ENCODE measurements at regions not wholly inside any gene's neighbourhood (a gene's known extent, or its start where the extent isn't known, plus 50 kb on each side); places are given as distances from the start of the nearest gene placed in this dataset.

DNA sequence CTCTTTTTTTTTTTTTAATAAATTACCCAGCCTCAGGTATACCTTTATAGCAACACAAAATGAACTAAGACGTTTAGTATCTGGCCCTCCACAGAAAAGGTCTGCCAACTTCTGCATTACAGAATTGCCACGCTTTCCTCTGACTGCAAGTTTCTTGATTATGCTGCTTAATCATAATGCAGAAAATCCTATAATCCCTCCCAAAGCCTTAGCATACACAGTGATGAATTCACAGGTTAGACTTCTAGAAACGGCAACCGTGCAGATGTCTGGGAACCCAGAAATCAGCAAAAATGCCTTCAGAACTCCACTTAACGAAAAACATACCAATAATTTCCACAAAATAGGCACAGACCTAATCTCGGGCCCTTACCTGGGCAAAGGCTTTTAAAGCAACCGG is 144.7 kb upstream of the FRMD4B start:
- Mint-ChIP-seq H3K4me3 (no peak overlapping the region), H3K9me3 (peaks cover 0 to 4% (median 0%) of the 10 kb centered on the region in 7 donors), H3K27ac (no peak overlapping the region), H3K27me3 (peaks cover 6% of the 10 kb centered on the region), H3K36me3 (no peaks in the 10 kb centered on the region), H3K4me1 (no peaks in the 10 kb centered on the region)
- ATAC-seq (ENCODE audit: low read depth in 2 of 2) (no peak), DNase-seq (no peak)
- Histone ChIP-seq H3K27me3 (ENCODE audit: control insufficient read depth, insufficient read depth, low read length) (no peaks in the 10 kb centered on the region), H3K9me3 (ENCODE audit: control insufficient read depth in 2 of 2, low read length in 2 of 2) (no peaks in the 10 kb centered on the region), H3K27ac (ENCODE audit: insufficient read depth, low read length, poor library complexity, severe bottlenecking) (no peak overlapping the region), H3K4me1 (ENCODE audit: control insufficient read depth, insufficient read depth, low read length, poor library complexity, severe bottlenecking) (no peaks in the 10 kb centered on the region), H3K36me3 (ENCODE audit: control insufficient read depth, insufficient read depth, low read length) (no peaks in the 10 kb centered on the region), H3K4me3 (ENCODE audit: low read depth, low read length) (no peak overlapping the region)

DNA sequence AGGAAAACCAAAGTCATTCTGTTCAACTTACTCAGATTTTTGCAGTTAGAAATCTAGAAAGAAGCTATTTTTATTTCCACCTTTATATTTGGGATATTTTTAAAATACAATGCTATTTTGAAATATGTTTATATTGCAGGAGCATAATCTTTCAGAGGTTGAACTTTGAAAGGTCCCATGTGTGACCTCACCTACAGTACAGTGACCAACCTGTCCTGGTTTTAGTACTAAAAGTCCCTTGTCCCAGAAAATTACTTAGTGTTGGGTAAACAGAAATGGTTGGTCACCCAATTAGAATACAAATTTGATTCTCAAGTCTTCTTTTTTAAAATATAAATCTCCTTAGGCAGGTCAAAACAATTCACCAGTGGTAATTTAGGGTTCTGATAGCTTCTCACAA is 141.6 kb upstream of the FRMD4B start:
- no peaks in the 10 kb centered on the region for H3K36me3 Mint-ChIP-seq
- ATAC-seq (ENCODE audit: low read depth in 2 of 2) (no peak), DNase-seq (no peak)
- H3K27me3 ChIP-seq (ENCODE audit: control insufficient read depth, insufficient read depth, low read length): no peaks in the 10 kb centered on the region
- no peak overlapping the region for H3K4me3 ChIP-seq (ENCODE audit: low read depth, low read length)
- no peaks in the 10 kb centered on the region for H3K4me1 Mint-ChIP-seq
- H3K27ac Mint-ChIP-seq: no peak overlapping the region
- no peak overlapping the region for H3K27ac ChIP-seq (ENCODE audit: insufficient read depth, low read length, poor library complexity, severe bottlenecking)
- no peaks in the 10 kb centered on the region for H3K9me3 ChIP-seq (ENCODE audit: control insufficient read depth in 2 of 2, low read length in 2 of 2)
- no peaks in the 10 kb centered on the region for H3K27me3 Mint-ChIP-seq
- no peak overlapping the region for H3K4me3 Mint-ChIP-seq
- H3K9me3 Mint-ChIP-seq: peaks cover 0 to 4% (median 0%) of the 10 kb centered on the region in 7 donors
- H3K36me3 ChIP-seq (ENCODE audit: control insufficient read depth, insufficient read depth, low read length): no peaks in the 10 kb centered on the region
- H3K4me1 ChIP-seq (ENCODE audit: control insufficient read depth, insufficient read depth, low read length, poor library complexity, severe bottlenecking): no peaks in the 10 kb centered on the region

DNA sequence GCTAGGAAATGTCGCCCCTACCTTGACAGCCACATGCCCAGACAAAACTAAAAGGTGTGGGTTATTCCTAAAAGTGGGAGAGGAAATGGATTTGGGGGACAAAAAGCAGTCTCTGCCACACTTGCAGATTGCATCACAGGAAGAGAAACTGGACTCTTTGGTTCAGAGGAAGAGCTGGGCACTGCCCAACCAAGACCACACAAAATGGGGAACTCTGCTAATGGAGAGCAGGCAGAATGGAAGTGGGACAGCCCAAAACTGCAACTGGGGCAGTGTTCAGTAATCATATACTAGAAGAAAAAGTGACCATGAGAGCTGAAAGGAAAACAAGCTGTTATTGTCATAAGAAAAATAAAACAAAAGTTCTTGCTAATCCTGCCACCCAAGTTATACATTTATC is 138.9 kb upstream of the FRMD4B start:
- ATAC-seq (ENCODE audit: low read depth in 2 of 2): no peak
- Histone ChIP-seq H3K9me3 (ENCODE audit: control insufficient read depth in 2 of 2, low read length in 2 of 2) (no peaks in the 10 kb centered on the region), H3K27ac (ENCODE audit: insufficient read depth, low read length, poor library complexity, severe bottlenecking) (no peak overlapping the region), H3K4me3 (ENCODE audit: low read depth, low read length) (no peak overlapping the region), H3K4me1 (ENCODE audit: control insufficient read depth, insufficient read depth, low read length, poor library complexity, severe bottlenecking) (no peaks in the 10 kb centered on the region), H3K36me3 (ENCODE audit: control insufficient read depth, insufficient read depth, low read length) (no peaks in the 10 kb centered on the region), H3K27me3 (ENCODE audit: control insufficient read depth, insufficient read depth, low read length) (no peaks in the 10 kb centered on the region)
- Mint-ChIP-seq H3K27ac (no peak overlapping the region), H3K27me3 (no peaks in the 10 kb centered on the region), H3K9me3 (peaks cover 0 to 4% (median 1%) of the 10 kb centered on the region in 7 donors), H3K4me3 (no peak overlapping the region), H3K36me3 (no peaks in the 10 kb centered on the region), H3K4me1 (no peaks in the 10 kb centered on the region)
- DNase-seq: no peak

DNA sequence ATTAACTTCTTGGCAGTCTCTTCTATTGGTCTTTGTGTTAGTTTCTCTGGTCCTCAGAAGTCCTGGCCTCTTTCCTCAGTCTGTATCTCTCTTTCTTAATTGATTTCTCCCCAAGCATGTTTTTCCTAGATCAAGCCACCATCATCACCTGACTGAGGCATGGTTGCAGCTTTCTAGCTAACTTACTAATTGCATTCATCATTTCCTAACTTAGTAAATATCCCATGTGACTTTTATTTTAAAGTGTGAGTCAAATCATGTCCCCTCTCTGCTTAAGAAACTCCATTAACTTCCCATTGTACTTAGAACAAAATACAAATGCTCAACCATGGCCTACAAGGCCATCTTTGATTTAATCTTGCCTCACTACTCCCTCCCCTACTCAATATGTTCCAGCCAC is 135.4 kb upstream of the FRMD4B start:
- H3K4me3 Mint-ChIP-seq: no peak overlapping the region
- no peaks in the 10 kb centered on the region for H3K36me3 ChIP-seq (ENCODE audit: control insufficient read depth, insufficient read depth, low read length)
- no peak overlapping the region for H3K27ac ChIP-seq (ENCODE audit: insufficient read depth, low read length, poor library complexity, severe bottlenecking)
- ATAC-seq (ENCODE audit: low read depth in 2 of 2) (no peak), DNase-seq (no peak)
- no peaks in the 10 kb centered on the region for H3K4me1 ChIP-seq (ENCODE audit: control insufficient read depth, insufficient read depth, low read length, poor library complexity, severe bottlenecking)
- H3K36me3 Mint-ChIP-seq: no peaks in the 10 kb centered on the region
- peaks cover 0 to 3% (median 0%) of the 10 kb centered on the region in 7 donors for H3K9me3 Mint-ChIP-seq
- no peaks in the 10 kb centered on the region for H3K27me3 ChIP-seq (ENCODE audit: control insufficient read depth, insufficient read depth, low read length)
- H3K9me3 ChIP-seq (ENCODE audit: control insufficient read depth in 2 of 2, low read length in 2 of 2): no peaks in the 10 kb centered on the region
- no peaks in the 10 kb centered on the region for H3K4me1 Mint-ChIP-seq
- H3K27ac Mint-ChIP-seq: no peak overlapping the region
- no peak overlapping the region for H3K4me3 ChIP-seq (ENCODE audit: low read depth, low read length)
- no peaks in the 10 kb centered on the region for H3K27me3 Mint-ChIP-seq

DNA sequence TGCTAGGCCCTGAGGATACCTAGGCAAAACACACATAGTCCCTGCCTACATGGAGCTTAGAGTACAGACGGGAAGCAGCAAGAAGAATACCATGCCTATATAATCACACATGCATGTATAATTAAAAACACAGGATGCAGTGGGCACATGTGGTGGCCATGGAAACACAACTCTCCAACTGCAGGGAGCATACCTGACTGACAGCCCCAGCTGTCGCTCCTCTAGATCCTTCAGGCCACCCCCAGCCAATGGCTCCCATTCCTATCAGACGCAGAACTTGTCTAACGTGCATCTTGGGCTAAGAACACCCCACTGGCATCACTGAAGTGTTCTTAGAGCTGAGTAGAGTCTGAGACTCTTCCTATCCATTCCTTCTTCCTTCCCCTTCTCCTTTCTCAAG is 125.5 kb upstream of the FRMD4B start:
- H3K4me1 Mint-ChIP-seq: no peaks in the 10 kb centered on the region
- ATAC-seq (ENCODE audit: low read depth in 2 of 2) (no peak), DNase-seq (no peak)
- H3K36me3 ChIP-seq (ENCODE audit: control insufficient read depth, insufficient read depth, low read length): no peaks in the 10 kb centered on the region
- H3K27me3 ChIP-seq (ENCODE audit: control insufficient read depth, insufficient read depth, low read length): peaks cover 5% of the 10 kb centered on the region
- no peaks in the 10 kb centered on the region for H3K4me1 ChIP-seq (ENCODE audit: control insufficient read depth, insufficient read depth, low read length, poor library complexity, severe bottlenecking)
- H3K4me3 ChIP-seq (ENCODE audit: low read depth, low read length): no peak overlapping the region
- H3K36me3 Mint-ChIP-seq: no peaks in the 10 kb centered on the region
- H3K4me3 Mint-ChIP-seq: no peak overlapping the region
- H3K27ac ChIP-seq (ENCODE audit: insufficient read depth, low read length, poor library complexity, severe bottlenecking): no peak overlapping the region
- no peaks in the 10 kb centered on the region for H3K9me3 ChIP-seq (ENCODE audit: control insufficient read depth in 2 of 2, low read length in 2 of 2)
- H3K27me3 Mint-ChIP-seq: peaks cover 6% of the 10 kb centered on the region
- no peak overlapping the region for H3K27ac Mint-ChIP-seq
- H3K9me3 Mint-ChIP-seq: peaks cover 0 to 4% (median 0%) of the 10 kb centered on the region in 7 donors

DNA sequence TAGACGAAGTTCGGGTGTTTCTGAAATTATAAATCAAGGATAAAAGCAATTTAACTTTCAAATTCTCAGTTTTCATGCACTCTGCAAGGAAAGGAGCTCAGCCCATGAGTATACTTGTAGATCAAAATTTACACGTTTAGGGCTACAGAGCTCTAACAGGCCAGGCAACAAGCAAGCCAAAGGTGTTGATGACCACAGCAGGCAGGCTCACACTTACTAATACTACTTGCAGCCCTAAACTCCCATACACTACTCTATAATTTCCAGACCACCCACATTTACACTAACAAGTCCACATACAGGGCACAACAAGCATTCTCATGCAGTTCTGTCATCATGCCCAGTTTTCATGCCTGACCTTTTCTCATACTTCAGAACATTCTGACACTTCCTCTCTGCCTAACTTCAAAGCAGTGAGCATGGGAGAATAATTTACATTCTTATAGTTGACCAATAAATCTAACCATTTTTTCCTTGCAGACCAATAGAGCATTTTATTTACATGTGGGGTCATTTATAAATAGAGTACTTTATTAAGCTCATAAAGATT is 124.7 kb upstream of the FRMD4B start:
- Mint-ChIP-seq H3K4me3 (no peak overlapping the region), H3K36me3 (no peaks in the 10 kb centered on the region), H3K27me3 (peaks cover 6% of the 10 kb centered on the region), H3K4me1 (no peaks in the 10 kb centered on the region), H3K9me3 (peaks cover 0 to 2% (median 0%) of the 10 kb centered on the region in 7 donors), H3K27ac (no peak overlapping the region)
- Histone ChIP-seq H3K9me3 (ENCODE audit: control insufficient read depth in 2 of 2, low read length in 2 of 2) (no peaks in the 10 kb centered on the region), H3K36me3 (ENCODE audit: control insufficient read depth, insufficient read depth, low read length) (no peaks in the 10 kb centered on the region), H3K4me3 (ENCODE audit: low read depth, low read length) (no peak overlapping the region), H3K4me1 (ENCODE audit: control insufficient read depth, insufficient read depth, low read length, poor library complexity, severe bottlenecking) (no peaks in the 10 kb centered on the region), H3K27ac (ENCODE audit: insufficient read depth, low read length, poor library complexity, severe bottlenecking) (no peak overlapping the region), H3K27me3 (ENCODE audit: control insufficient read depth, insufficient read depth, low read length) (peaks cover 5% of the 10 kb centered on the region)
- ATAC-seq (ENCODE audit: low read depth in 2 of 2): no peak
- DNase-seq: no peak

DNA sequence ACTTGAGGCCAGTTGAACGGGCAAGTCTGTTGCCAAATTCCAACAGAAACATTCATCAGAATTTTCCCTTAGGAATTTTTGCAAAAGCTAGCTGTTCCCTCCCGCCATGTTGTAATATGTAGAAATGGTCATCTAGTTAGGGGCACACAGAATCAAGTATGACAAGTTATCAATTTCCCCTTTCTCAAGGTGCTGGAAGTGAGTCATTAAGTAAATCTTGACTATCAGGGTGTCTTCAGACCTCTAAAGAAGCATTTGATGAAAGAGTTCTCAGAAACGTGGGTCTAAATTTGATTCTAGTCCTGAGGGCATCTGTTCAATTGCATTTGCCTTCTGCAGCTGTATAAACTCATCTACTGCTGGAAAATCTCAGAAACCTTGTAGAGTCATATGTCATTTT is 123.4 kb upstream of the FRMD4B start:
- no peak for ATAC-seq (ENCODE audit: low read depth in 2 of 2)
- Histone ChIP-seq H3K4me1 (ENCODE audit: control insufficient read depth, insufficient read depth, low read length, poor library complexity, severe bottlenecking) (no peaks in the 10 kb centered on the region), H3K4me3 (ENCODE audit: low read depth, low read length) (no peak overlapping the region), H3K36me3 (ENCODE audit: control insufficient read depth, insufficient read depth, low read length) (no peaks in the 10 kb centered on the region), H3K9me3 (ENCODE audit: control insufficient read depth in 2 of 2, low read length in 2 of 2) (no peaks in the 10 kb centered on the region), H3K27me3 (ENCODE audit: control insufficient read depth, insufficient read depth, low read length) (peaks cover 5% of the 10 kb centered on the region), H3K27ac (ENCODE audit: insufficient read depth, low read length, poor library complexity, severe bottlenecking) (no peak overlapping the region)
- Mint-ChIP-seq H3K4me1 (no peaks in the 10 kb centered on the region), H3K9me3 (peaks cover 0 to 2% (median 0%) of the 10 kb centered on the region in 7 donors), H3K36me3 (no peaks in the 10 kb centered on the region), H3K27me3 (peaks cover 6% of the 10 kb centered on the region), H3K27ac (no peak overlapping the region), H3K4me3 (no peak overlapping the region)
- DNase-seq: no peak

DNA sequence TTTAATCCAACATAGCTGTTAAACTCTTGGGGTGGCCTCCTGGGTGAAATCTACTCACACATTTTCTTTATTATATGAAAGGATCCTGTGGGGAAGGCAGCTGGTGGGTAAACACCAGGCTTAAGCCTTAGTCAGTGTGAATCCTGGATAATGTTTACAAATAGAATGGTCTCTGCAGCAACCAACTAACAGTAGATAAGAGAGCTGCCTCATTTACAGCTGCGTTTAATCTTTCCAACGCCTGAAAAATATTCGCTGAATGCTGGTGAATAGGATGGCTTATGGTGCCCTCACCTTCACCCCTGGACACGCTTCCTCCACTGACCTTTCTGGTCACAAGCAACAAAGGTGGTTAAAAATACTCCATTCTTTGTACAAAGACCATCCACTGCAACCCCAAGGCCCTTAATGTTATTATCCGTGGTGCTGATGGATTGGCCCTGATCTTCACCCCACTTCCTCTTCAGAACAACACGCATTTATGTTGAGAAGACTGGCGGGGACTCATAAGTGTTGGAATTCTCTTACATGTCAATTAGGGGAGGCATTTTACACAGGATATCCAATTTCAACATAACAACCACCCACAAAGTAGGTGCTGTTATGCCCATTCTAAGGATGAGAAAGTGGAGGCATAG is 120.0 kb upstream of the FRMD4B start:
- peaks cover 3% of the 10 kb centered on the region for H3K27me3 ChIP-seq (ENCODE audit: control insufficient read depth, insufficient read depth, low read length)

More for the DNA sequence above, 120.0 kb upstream of the FRMD4B start:
- Mint-ChIP-seq H3K27ac (no peak overlapping the region), H3K27me3 (no peaks in the 10 kb centered on the region), H3K9me3 (peaks cover 0 to 4% (median 0%) of the 10 kb centered on the region in 7 donors), H3K4me1 (no peaks in the 10 kb centered on the region), H3K36me3 (no peaks in the 10 kb centered on the region), H3K4me3 (no peak overlapping the region)
- H3K27ac ChIP-seq (ENCODE audit: insufficient read depth, low read length, poor library complexity, severe bottlenecking): no peak overlapping the region
- ATAC-seq (ENCODE audit: low read depth in 2 of 2): no peak
- no peaks in the 10 kb centered on the region for H3K9me3 ChIP-seq (ENCODE audit: control insufficient read depth in 2 of 2, low read length in 2 of 2)
- DNase-seq: no peak
- H3K4me3 ChIP-seq (ENCODE audit: low read depth, low read length): no peak overlapping the region
- no peaks in the 10 kb centered on the region for H3K4me1 ChIP-seq (ENCODE audit: control insufficient read depth, insufficient read depth, low read length, poor library complexity, severe bottlenecking)
- no peaks in the 10 kb centered on the region for H3K36me3 ChIP-seq (ENCODE audit: control insufficient read depth, insufficient read depth, low read length)

Measured in CD4-positive, CD25-positive, alpha-beta regulatory T cell (primary cell).